ENCODE measurements at regions not wholly inside any gene's neighbourhood (a gene's known extent, or its start where the extent isn't known, plus 50 kb on each side); places are given as distances from the start of the nearest gene placed in this dataset.

GRCh38 chr12:76708296-76708695 lies 55.6 kb upstream of the ZDHHC17 start:
- Mint-ChIP-seq H3K4me1 (peaks cover 5% of the 10 kb centered on the region), H3K27me3 (no peaks in the 10 kb centered on the region), H3K9me3 (no peaks in the 10 kb centered on the region), H3K4me3 (no peak overlapping the region), H3K27ac (no peak overlapping the region), H3K36me3 (no peaks in the 10 kb centered on the region)
- DNase-seq = no peak

DNA sequence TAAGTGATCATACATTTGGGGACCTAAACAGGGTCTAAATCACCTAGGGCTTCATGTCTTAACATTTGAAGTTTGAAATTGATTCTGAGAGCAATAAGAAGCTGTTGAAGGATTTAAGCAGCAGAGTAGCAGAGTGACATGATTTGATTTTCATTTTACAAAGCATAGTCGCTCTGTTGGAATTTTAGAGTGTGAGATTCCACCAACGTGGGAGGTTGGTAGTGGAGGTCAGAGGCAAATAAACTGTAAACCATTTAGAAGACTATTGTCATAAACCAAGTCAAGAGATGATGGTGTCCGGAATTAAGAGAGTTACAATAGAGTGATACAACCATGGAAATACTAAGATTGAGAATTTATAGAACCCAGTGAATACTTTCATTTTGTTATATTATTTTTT lies 52.7 kb upstream of the ZDHHC17 start:
- H3K4me3 Mint-ChIP-seq = no peak overlapping the region
- no peak for DNase-seq
- no peaks in the 10 kb centered on the region for H3K36me3 Mint-ChIP-seq
- no peak overlapping the region for H3K27ac Mint-ChIP-seq
- no peaks in the 10 kb centered on the region for H3K9me3 Mint-ChIP-seq
- H3K27me3 Mint-ChIP-seq = no peaks in the 10 kb centered on the region
- H3K4me1 Mint-ChIP-seq = peaks cover under 1% of the 10 kb centered on the region

DNA sequence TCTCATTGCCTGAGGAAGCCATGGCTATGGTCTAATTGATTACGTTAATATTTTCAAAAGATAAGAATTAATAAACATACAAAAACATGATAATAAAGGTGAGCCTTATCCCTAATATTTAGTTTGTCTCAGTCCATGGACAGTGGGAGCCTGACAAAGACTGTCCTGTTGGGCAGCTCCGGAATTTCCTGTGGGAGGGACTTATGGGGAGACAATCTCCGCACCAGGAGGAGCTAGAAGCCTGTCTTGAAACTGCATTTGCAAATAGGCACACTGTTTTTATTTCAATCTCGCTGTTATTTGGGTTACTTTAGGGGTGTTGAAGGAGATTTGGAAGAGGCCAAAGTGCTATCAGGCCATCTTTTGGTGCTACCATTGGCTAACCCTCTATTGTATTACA lies 50.8 kb upstream of the ZDHHC17 start:
- no peak overlapping the region for H3K4me3 Mint-ChIP-seq
- no peaks in the 10 kb centered on the region for H3K4me1 Mint-ChIP-seq
- no peak for DNase-seq
- H3K27ac Mint-ChIP-seq = no peak overlapping the region
- no peaks in the 10 kb centered on the region for H3K27me3 Mint-ChIP-seq
- no peaks in the 10 kb centered on the region for H3K9me3 Mint-ChIP-seq
- H3K36me3 Mint-ChIP-seq = no peaks in the 10 kb centered on the region

GRCh38 chr12:76713986-76714385 lies 49.9 kb upstream of the ZDHHC17 start:
- Mint-ChIP-seq H3K4me1 (no peaks in the 10 kb centered on the region), H3K27me3 (no peaks in the 10 kb centered on the region), H3K4me3 (no peak overlapping the region), H3K27ac (no peak overlapping the region), H3K9me3 (no peaks in the 10 kb centered on the region), H3K36me3 (no peaks in the 10 kb centered on the region)
- no peak for DNase-seq

Data from activated naive CD8-positive, alpha-beta T cell treated with anti-CD3 and anti-CD28 coated beads for 36 hours (primary cell).